ENCODE measurements at regions not wholly inside any gene's neighbourhood (a gene's known extent, or its start where the extent isn't known, plus 50 kb on each side); places are given as distances from the start of the nearest gene placed in this dataset.

DNA sequence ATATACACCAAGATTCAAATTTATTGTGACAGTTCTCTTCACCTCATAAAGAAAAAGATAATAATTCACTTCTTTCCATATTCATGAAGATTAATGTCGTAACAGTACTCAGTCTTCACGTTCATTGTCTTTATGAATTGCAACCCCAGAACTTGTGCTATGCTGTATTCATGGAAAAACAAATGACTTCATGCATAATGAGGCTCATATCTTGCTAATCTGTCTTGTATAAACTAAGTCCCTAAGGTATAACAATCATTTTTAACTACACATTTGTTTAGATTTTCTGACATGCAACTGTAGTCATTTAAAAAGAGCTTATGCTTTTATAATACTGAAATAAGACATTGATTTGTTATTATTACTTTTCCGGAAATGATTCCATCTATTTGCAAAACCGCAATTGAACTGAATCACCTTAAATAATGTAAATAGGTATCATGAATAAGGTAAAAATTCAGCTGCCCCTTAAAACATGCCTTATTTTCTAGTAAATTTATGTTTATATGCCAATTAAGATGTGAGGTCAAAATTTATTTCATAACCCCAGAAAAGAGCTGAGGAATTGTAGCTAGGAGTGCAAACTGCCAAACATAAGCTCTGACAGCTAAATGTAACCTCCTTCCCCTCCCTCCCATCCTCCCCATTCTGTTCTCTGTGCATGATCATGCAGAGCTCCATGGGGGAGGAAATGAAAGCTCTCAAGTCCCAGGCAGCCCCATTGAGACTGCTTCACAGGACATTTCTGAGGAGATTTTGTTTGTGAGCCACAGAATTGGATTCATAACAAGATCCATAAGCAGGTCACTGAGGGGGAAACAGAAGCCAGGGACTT lies 301.6 kb downstream of the ATP23 start:
- H3K9me3 Mint-ChIP-seq = peaks cover 0 to 4% (median 0%) of the 10 kb centered on the region in 7 donors
- DNase-seq (no peak), ATAC-seq (ENCODE audit: low read depth in 2 of 2) (no peak)
- no peaks in the 10 kb centered on the region for H3K4me1 Mint-ChIP-seq
- H3K27ac Mint-ChIP-seq = no peak overlapping the region
- peaks cover 6 to 15% (median 15%) of the 10 kb centered on the region in 3 donors for H3K27me3 Mint-ChIP-seq
- no peaks in the 10 kb centered on the region for H3K36me3 Mint-ChIP-seq
- no peak overlapping the region for H3K4me3 Mint-ChIP-seq

DNA sequence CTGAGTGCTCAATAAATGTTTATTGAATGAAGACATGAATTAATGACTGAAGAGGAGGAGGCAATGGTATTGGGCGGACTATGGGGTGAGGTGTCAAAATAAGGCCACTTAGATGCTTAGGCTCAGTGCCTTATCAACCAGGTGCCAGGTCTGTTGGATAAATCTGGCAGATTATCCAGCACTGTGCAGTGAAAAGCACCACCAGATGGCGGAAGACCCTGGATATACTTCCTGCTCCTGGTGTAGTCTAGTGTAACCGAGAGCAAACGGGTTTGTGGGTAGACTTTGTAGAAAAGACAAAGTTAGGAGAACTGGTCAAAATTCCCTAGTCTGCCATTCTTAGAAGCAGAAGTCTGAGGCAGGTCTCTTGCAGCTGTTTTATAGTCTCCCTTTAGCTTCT lies 306.3 kb downstream of the ATP23 start:
- H3K27ac Mint-ChIP-seq = no peak overlapping the region
- peaks cover 0 to 3% (median 0%) of the 10 kb centered on the region in 3 donors for H3K4me1 Mint-ChIP-seq
- H3K27me3 Mint-ChIP-seq = peaks cover 0 to 2% (median 0%) of the 10 kb centered on the region in 3 donors
- peaks cover 0 to 1% (median 0%) of the 10 kb centered on the region in 7 donors for H3K9me3 Mint-ChIP-seq
- H3K36me3 Mint-ChIP-seq = no peaks in the 10 kb centered on the region
- ATAC-seq (ENCODE audit: low read depth in 2 of 2) = no peak
- H3K4me3 Mint-ChIP-seq = no peak overlapping the region
- no peak for DNase-seq

GRCh38 chr12:58248599-58248998 lies 307.2 kb downstream of the ATP23 start:
- Mint-ChIP-seq H3K4me3 (no peak overlapping the region), H3K27me3 (peaks cover 0 to 4% (median 0%) of the 10 kb centered on the region in 3 donors), H3K36me3 (no peaks in the 10 kb centered on the region), H3K9me3 (peaks cover 0 to 1% (median 0%) of the 10 kb centered on the region in 7 donors), H3K27ac (no peak overlapping the region), H3K4me1 (peaks cover 0 to 3% (median 0%) of the 10 kb centered on the region in 3 donors)
- no peak for DNase-seq
- no peak for ATAC-seq (ENCODE audit: low read depth in 2 of 2)

DNA sequence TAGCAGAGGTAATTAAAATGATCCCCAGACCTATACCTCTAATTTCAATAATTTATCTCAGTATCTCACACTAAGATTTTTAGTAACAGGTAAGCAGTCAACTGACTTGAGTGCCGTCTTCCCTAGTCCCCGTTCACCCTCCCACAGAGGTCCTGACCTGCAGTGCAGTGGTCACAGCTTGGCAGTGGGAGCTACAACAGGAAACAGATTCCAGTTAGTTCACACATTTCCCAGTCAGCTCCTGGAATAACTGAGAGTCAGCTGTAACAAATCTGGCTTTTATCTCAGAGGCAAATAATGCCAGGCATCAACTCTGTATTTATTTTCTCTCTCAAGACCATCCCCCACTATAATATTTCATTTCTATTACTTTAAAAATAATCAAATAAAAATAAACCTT lies 308.2 kb downstream of the ATP23 start:
- Mint-ChIP-seq H3K4me3 (no peak overlapping the region), H3K27ac (no peak overlapping the region), H3K36me3 (no peaks in the 10 kb centered on the region), H3K4me1 (peaks cover 0 to 3% (median 0%) of the 10 kb centered on the region in 3 donors), H3K27me3 (peaks cover 0 to 4% (median 0%) of the 10 kb centered on the region in 3 donors), H3K9me3 (peaks cover 0 to 1% (median 0%) of the 10 kb centered on the region in 7 donors)
- DNase-seq (no peak), ATAC-seq (ENCODE audit: low read depth in 2 of 2) (no peak)

GRCh38 chr12:58250077-58250476 lies 308.7 kb downstream of the ATP23 start:
- ATAC-seq (ENCODE audit: low read depth in 2 of 2) (no peak), DNase-seq (no peak)
- Mint-ChIP-seq H3K9me3 (peaks cover 0 to 1% (median 0%) of the 10 kb centered on the region in 7 donors), H3K36me3 (no peaks in the 10 kb centered on the region), H3K27me3 (peaks cover 0 to 7% (median 2%) of the 10 kb centered on the region in 3 donors), H3K4me3 (no peak overlapping the region), H3K27ac (peak overlapping the region in 1 of 6 donors; percentile 42), H3K4me1 (peaks cover 0 to 3% (median 0%) of the 10 kb centered on the region in 3 donors)

DNA sequence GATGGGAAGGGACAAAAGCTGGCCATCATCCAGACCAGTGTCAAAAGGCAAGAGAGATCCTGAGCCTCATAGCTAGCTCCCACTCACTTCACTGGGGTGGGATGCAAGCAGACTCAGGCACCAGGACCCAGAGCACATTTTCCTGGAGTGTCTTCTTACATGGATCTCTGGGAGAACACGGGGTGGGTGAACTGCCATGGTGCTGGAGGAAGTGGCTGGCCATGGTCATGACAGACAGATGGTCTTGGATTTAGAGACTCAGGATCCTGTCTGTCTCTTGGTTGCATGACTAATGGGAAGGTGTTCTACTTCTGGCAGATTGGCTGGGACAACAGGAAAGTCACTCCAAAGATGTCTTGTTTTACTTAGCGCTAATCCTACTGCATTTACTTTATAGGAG lies 311.5 kb downstream of the ATP23 start:
- H3K27ac Mint-ChIP-seq = no peak overlapping the region
- no peaks in the 10 kb centered on the region for H3K36me3 Mint-ChIP-seq
- H3K9me3 Mint-ChIP-seq = peaks cover 0 to 7% (median 0%) of the 10 kb centered on the region in 7 donors
- peaks cover 0 to 15% (median 6%) of the 10 kb centered on the region in 3 donors for H3K27me3 Mint-ChIP-seq
- H3K4me3 Mint-ChIP-seq = no peak overlapping the region
- ATAC-seq (ENCODE audit: low read depth in 2 of 2) (no peak), DNase-seq (no peak)
- peaks cover 0 to 3% (median 0%) of the 10 kb centered on the region in 3 donors for H3K4me1 Mint-ChIP-seq

- H3K27ac Mint-ChIP-seq = no peak overlapping the region
- peaks cover 0 to 9% (median 0%) of the 10 kb centered on the region in 7 donors for H3K9me3 Mint-ChIP-seq
- DNase-seq (no peak), ATAC-seq (ENCODE audit: low read depth in 2 of 2) (no peak)
- H3K27me3 Mint-ChIP-seq = peaks cover 0 to 15% (median 6%) of the 10 kb centered on the region in 3 donors
- H3K4me1 Mint-ChIP-seq = no peaks in the 10 kb centered on the region
- H3K36me3 Mint-ChIP-seq = no peaks in the 10 kb centered on the region
- no peak overlapping the region for H3K4me3 Mint-ChIP-seq
Measured at GRCh38 chr12:58253663-58254062, 312.3 kb downstream of the ATP23 start.

DNA sequence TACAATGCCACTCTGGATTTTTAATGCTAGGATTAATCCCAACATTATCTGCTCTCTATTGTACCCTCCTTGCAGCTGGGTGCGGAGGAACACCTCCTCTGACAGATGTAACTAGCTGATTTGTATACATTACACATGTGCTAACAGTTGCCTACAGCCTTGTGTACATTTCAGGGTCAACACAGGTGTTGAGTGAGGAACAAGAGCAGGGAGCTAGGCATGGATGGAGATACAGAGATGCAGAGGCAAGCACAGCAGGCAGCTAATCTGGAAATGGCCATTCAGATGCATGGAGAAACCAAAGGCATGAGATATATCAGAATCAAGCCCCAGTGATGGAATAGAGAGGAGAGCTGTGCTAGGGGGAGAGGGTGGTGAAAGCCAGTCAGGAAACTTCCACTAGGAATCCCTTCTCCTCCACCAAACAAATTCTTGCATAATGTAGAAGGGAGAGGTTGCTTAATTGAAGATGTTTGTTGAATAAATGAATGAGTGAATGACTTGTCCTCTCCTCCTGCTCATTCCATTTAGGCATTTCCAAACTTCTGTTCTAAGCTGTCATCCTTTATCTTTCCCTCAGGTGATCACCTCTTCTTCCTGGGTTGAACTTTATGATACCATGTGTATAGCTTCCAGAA lies 313.2 kb downstream of the ATP23 start:
- H3K27ac Mint-ChIP-seq = peak overlapping the region in 1 of 6 donors; percentile 23
- H3K27me3 Mint-ChIP-seq = peaks cover 0 to 15% (median 6%) of the 10 kb centered on the region in 3 donors
- no peaks in the 10 kb centered on the region for H3K36me3 Mint-ChIP-seq
- DNase-seq (no peak), ATAC-seq (ENCODE audit: low read depth in 2 of 2) (no peak)
- no peaks in the 10 kb centered on the region for H3K4me1 Mint-ChIP-seq
- H3K4me3 Mint-ChIP-seq = no peak overlapping the region
- H3K9me3 Mint-ChIP-seq = peaks cover 0 to 9% (median 0%) of the 10 kb centered on the region in 7 donors

DNA sequence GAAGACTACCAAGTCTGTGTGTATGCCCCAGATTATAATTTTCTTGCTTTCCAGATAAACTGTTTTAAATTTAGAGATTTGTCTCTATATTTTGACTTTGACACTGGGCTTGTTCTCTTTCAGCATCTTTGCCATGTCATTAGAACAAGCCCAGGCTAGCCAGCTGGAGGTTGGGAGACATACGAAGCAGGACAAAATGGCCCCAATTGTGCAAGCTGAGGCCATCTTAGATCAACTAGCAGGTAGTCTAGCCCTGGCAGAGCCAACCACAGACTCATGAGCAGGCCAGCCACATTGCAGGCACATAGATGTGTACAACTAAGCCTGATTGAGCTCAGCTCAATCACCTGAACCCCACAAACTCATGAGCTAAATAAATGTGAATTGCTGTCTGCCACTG lies 321.4 kb downstream of the ATP23 start:
- H3K27ac Mint-ChIP-seq = peak overlapping the region in 1 of 6 donors; percentile 5
- ATAC-seq (ENCODE audit: low read depth in 2 of 2) (no peak), DNase-seq (no peak)
- no peaks in the 10 kb centered on the region for H3K4me1 Mint-ChIP-seq
- H3K36me3 Mint-ChIP-seq = no peaks in the 10 kb centered on the region
- H3K9me3 Mint-ChIP-seq = peaks cover 3 to 10% (median 6%) of the 10 kb centered on the region in 7 donors
- H3K27me3 Mint-ChIP-seq = peaks cover 0 to 16% (median 12%) of the 10 kb centered on the region in 3 donors
- no peak overlapping the region for H3K4me3 Mint-ChIP-seq

DNA sequence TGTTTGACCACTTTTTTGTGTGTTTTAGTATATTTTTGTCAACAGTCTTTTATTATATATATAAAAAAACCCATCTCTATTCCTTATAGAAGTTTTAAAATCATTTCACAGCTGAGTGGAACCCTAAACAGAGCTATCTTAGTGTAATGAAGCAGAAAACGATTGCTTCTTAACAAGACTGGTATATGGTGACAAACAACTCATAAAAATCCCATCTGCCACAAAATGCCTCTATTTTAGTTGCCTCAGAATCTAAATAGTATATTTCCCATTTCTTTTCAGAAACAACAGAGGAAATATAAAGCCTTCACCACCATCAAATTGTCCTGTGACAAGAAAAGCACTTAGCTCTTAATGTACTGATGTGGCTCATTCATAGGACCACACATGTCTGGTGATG lies 322.4 kb downstream of the ATP23 start:
- ATAC-seq (ENCODE audit: low read depth in 2 of 2) (no peak), DNase-seq (no peak)
- Mint-ChIP-seq H3K4me3 (no peak overlapping the region), H3K36me3 (no peaks in the 10 kb centered on the region), H3K27me3 (peaks cover 7 to 22% (median 20%) of the 10 kb centered on the region in 3 donors), H3K27ac (no peak overlapping the region), H3K9me3 (peaks cover 0 to 10% (median 6%) of the 10 kb centered on the region in 7 donors), H3K4me1 (no peaks in the 10 kb centered on the region)

DNA sequence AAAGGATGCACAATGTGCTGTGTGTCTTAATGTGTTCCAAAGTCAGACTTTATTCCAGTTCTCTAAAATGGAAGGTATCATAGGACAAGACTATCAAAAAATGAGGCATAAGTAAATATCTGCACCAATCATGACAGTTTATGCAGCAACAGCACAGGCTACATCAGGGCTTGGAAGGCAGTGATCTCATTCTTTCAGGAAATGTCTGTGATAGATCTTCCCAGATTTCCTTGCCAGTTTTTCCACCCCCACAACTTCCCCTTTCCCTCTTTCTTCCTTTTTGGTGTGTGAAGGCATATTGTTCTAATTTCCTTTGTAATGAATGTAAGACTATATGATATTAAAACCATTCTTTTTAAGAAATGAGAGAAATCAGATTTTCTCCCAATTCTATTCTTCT lies 326.7 kb downstream of the ATP23 start:
- ATAC-seq (ENCODE audit: low read depth in 2 of 2) (no peak), DNase-seq (no peak)
- Mint-ChIP-seq H3K27ac (no peak overlapping the region), H3K4me1 (no peaks in the 10 kb centered on the region), H3K4me3 (no peak overlapping the region), H3K36me3 (no peaks in the 10 kb centered on the region), H3K27me3 (peaks cover 15 to 30% (median 20%) of the 10 kb centered on the region in 3 donors), H3K9me3 (peaks cover 0 to 10% (median 6%) of the 10 kb centered on the region in 7 donors)

- no peaks in the 10 kb centered on the region for H3K4me1 Mint-ChIP-seq
- no peak overlapping the region for H3K4me3 Mint-ChIP-seq
- no peaks in the 10 kb centered on the region for H3K36me3 Mint-ChIP-seq
- H3K27ac Mint-ChIP-seq = no peak overlapping the region
- H3K9me3 Mint-ChIP-seq = peaks cover 0 to 10% (median 6%) of the 10 kb centered on the region in 7 donors
- H3K27me3 Mint-ChIP-seq = peaks cover 15 to 30% (median 20%) of the 10 kb centered on the region in 3 donors
- ATAC-seq (ENCODE audit: low read depth in 2 of 2) = no peak
- no peak for DNase-seq
Measured at GRCh38 chr12:58269476-58269875, 328.1 kb downstream of the ATP23 start.

DNA sequence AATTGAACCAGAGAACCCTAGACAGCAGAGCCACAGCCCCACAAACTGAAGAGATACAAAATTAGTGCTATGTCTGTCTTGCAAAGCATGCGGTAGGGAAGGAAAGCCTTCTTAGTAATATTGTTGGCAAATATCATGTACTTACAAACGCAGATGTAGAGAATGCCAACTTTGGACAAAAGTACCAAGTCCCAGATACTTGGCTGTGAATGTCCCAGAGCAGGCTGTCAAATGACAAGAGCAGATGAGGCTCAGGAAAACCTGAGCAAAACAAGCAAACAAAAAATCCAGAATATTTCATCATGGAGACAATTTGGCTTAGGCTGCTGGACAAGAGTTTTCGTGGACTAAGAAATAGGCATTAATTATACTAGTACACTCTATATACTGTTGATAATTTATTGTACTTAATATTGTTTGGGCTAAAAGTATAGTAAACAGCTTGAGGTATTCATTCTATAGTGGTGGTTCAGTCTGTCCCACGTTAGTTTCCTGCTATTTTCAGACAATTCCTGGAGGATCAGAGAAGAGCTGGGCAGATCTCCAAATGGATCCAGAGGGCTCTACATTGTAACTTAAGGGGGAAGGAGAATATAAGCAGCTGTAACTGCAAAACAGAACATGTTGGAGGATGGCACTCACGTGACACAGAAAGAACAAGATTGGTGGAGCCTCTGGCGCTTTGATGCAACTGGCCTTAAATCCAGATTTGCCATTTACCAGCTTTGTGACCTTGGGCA lies 329.8 kb downstream of the ATP23 start:
- H3K27ac Mint-ChIP-seq = no peak overlapping the region
- H3K4me3 Mint-ChIP-seq = no peak overlapping the region
- peaks cover 18 to 23% (median 22%) of the 10 kb centered on the region in 3 donors for H3K27me3 Mint-ChIP-seq
- H3K9me3 Mint-ChIP-seq = peaks cover 0 to 10% (median 6%) of the 10 kb centered on the region in 7 donors
- peaks cover 0 to 8% of the 10 kb centered on the region in 2 donors for H3K36me3 Mint-ChIP-seq
- no peak for DNase-seq
- H3K4me1 Mint-ChIP-seq = no peaks in the 10 kb centered on the region
- ATAC-seq (ENCODE audit: low read depth in 2 of 2) = no peak
